IPS-18c (cell line): ENCODE measurements at regions not wholly inside any gene's neighbourhood (a gene's known extent, or its start where the extent isn't known, plus 50 kb on each side); places are given as distances from the start of the nearest gene placed in this dataset.

Experiments used
- H3K4me3 ChIP-seq: 2 replicates; pipeline ENCODE4 v1.7.0; 2013; ENCODE audit warnings: low read depth, mild to moderate bottlenecking, low read length, moderate library complexity; ENCODE audit not compliant: insufficient read depth
- H3K9me3 ChIP-seq: one replicate; pipeline ENCODE4 v1.6.1; 2013; ENCODE audit warnings: mild to moderate bottlenecking, low read length, moderate library complexity; ENCODE audit not compliant: control insufficient read depth, insufficient read depth

GRCh38 chr3:72147600-72147999 is 362.7 kb upstream of the PROK2 start:
- H3K4me3 ChIP-seq: no peak overlapping the region
- no peaks in the 10 kb centered on the region for H3K9me3 ChIP-seq

GRCh38 chr3:72145506-72146380 is 360.8 kb upstream of the PROK2 start:
- Histone ChIP-seq H3K9me3 (peaks cover 2% of the 10 kb centered on the region), H3K4me3 (no peak overlapping the region)

GRCh38 chr3:72144773-72145505 is 360.0 kb upstream of the PROK2 start:
- H3K4me3 ChIP-seq: no peak overlapping the region
- peaks cover 2% of the 10 kb centered on the region for H3K9me3 ChIP-seq

GRCh38 chr3:72143966-72144717 is 359.2 kb upstream of the PROK2 start:
- Histone ChIP-seq H3K9me3 (peaks cover 2% of the 10 kb centered on the region), H3K4me3 (no peak overlapping the region)

GRCh38 chr3:72143322-72143721 is 358.4 kb upstream of the PROK2 start:
- Histone ChIP-seq H3K9me3 (peaks cover 2% of the 10 kb centered on the region), H3K4me3 (no peak overlapping the region)

DNA sequence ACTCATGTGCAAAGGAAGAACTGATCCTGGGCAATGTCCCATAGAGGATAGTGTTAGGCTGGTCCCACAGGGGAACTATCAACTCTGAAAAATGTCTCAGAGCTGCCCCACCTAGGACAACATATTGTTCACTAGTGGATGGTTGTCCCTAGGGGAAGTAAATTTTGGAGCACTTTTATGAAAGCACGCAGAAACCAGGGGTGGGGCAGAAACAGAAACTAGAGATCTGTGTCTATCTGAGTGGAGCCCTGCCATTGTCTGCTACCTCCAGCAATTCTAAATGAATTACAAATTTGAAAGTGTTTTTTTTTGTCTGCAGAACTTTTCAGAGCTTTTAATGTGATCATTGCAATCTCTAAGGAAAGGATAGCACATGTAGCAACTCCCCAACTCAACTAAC is 357.1 kb upstream of the PROK2 start:
- no peak overlapping the region for H3K4me3 ChIP-seq
- H3K9me3 ChIP-seq: peaks cover 2% of the 10 kb centered on the region

- Histone ChIP-seq H3K9me3 (peaks cover 2% of the 10 kb centered on the region), H3K4me3 (no peak overlapping the region)
Observed at GRCh38 chr3:72141264-72141663, 356.3 kb upstream of the PROK2 start.

DNA sequence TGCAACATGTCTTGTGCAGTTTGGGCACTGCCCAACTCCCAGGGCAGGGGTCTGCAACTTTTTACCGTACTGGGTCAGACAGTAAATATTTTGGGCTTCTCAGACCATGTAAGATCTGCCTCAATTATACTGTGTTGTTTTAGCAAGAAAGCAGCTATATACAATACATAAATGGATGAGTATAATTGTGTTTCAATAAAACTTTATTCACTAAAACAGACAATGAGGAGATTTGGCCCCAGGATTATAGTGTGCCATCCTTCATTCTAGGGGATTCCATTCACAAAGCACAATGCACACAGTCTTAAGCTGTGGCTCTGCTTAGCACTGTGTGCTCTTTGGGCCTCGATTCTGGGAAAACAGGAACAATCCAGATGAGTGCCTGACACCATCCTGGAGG is 354.4 kb upstream of the PROK2 start:
- Histone ChIP-seq H3K4me3 (no peak overlapping the region), H3K9me3 (peaks cover 2% of the 10 kb centered on the region)

DNA sequence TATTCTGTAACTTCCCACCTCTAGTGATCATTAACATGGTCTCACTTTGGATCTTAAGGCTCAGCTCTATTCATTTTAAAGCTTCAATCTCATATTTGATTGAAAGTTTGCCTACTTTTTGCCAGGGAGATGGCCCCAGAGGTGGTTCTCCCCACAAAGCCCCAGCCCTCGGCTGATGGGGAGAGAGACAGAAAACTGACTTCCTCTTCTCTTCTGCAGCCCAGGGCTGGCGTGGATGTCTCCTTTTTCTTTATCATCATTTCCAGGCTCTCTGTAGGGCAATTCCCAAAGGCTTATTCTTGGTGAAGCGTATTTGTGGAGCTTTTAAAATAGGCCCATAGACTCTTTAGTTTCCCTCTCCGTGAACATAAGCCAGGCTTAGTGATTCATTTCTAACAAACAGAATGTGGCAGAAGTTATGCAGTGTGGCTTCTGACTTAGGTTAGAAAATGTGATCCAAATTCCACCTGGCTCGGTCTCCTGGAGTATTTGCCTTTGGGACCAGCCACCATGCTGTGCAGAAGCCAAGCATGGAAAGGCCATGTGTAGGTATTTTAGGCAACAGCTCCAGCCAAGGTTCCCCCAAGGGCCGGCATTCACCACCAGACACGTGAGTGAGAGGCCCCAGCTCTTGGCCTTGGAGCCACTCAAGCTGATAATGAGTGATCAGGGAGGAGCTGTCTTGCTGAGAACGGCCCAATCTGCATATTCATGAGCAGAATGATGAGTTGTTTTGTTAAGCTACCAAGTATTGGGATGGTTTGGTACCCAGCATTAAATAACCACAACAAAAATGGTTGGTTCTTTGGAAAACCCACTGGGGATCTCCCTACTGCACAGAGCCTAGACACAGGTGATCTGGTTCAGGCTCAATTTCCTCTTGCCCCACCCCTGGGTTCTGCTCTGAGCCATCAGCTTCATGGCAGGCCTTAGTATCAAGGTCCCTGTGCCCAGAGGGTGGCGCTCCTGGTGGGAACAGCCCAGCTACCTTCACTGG is 353.2 kb upstream of the PROK2 start:
- Histone ChIP-seq H3K9me3 (peaks cover 2% of the 10 kb centered on the region), H3K4me3 (no peak overlapping the region)

DNA sequence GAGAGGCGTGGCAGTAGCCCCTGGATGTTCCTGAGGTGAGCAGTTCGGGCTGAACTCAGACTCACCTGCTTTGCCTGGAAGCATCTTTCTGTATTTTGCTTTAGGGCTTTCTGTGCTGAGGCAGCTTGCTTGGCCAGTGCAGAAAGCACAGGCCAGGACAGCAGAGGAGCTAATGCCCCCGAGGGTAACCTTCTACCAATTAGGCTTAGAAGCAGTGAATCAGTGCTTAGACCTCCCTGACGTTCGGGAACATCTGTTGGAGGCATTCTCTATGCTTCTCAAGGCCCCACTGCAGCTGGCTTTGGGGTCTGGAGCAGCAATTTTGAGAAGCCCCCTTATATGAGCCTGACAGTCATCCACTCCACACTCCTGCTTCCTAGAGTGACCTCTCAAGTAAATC is 350.7 kb upstream of the PROK2 start:
- Histone ChIP-seq H3K4me3 (no peak overlapping the region), H3K9me3 (no peaks in the 10 kb centered on the region)

DNA sequence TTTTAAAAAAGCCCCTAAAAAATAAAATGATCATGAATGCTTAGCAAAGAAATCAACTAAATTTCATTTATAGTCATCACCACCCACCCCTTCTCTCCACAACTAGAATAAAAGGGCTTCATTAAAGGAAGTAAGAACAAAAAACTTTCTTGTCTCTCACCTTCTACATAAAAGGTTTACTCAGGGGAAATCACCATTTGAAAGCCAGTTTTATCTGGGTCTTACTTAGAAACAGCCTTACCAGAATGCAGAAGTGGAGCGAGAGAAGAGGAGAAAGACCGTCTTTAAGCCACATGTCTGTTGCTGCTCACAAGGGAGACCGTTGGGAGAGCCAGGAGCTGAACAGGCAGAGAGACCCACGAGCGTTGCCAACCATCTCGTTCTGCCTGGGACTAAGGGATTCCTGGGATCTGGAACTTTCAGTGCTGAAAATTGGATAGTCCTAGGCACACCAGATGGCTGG is 350.1 kb upstream of the PROK2 start:
- no peak overlapping the region for H3K4me3 ChIP-seq
- no peaks in the 10 kb centered on the region for H3K9me3 ChIP-seq

DNA sequence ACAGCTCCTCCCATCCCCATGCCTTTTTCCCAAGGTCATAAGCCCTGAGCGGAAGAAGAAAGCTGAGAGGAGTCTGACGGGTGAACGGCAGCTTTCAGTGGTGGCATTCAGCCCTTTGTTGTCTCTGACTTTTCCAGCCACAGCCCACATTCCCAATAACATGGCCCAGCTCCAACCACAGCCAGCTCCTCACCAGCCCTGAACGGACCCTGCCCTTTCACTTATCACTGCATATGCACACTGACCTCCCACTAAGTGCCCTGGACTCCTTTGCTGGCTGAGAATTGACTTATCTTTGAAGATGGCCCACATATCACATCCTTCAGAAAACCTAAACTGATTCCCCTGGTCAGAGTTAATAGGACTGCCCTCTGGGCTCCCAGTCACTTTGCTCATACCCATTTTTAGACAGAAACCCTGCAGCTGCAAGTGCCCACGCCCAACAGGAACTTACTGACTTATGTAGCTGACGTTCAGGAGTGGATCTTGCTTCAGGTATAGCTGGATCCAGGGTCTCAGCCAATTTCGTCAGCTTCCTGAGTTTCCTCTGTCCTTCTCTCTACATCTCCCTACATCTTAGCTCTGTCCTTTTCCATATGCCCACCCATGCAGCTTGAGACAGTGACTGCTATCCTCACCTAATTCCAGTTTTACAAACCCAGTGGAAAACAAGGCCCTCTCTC is 348.5 kb upstream of the PROK2 start:
- no peak overlapping the region for H3K4me3 ChIP-seq
- no peaks in the 10 kb centered on the region for H3K9me3 ChIP-seq

- Histone ChIP-seq H3K9me3 (no peaks in the 10 kb centered on the region), H3K4me3 (no peak overlapping the region)
Observed at GRCh38 chr3:72131899-72132298, 347.0 kb upstream of the PROK2 start.

DNA sequence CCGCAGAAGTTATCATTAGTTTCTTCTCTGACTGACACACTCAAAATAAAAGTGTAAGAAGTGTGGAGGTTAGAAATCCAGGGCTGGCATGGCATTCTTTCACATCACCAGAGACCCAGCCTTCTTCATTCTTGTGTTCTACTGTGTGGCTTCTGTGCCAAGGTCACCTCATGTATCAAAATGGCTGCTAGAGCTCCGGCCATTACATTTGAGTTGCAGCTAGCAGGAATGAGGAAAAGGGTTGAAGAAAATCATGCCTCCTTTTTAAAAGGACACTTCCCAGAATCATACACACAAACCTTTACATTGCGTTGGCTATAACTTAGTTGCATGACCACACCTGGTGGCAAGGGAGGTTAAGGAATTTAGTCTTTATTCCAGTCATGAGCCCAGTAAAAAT is 345.6 kb upstream of the PROK2 start:
- no peak overlapping the region for H3K4me3 ChIP-seq

DNA sequence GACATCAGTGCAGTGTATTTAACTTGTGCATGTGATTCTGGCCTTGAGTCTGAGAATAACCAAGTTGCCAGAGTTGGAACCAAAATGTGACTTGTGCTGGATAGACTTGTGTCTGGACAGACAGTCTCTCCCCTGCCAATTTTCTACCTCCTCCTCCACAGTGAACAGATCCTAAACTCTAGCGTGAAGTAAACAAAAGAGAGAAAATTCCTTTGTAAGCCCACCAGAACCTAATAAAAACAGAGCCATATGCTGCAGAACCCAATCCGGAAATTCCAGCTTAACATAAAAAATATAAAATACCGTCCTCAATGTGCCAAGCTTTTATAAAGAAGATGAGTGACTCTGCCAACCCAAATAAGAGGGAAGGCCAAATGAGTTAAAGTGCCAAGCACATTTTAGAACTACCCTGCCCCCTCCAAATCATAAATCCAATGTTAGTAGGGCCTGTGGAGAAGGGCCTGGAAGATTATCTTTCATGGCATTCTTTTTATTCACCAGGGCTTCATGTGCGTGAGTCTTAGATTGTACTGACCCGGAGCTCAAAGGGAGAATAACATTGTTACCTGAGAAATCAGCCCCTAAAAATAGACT is 344.6 kb upstream of the PROK2 start:
- no peaks in the 10 kb centered on the region for H3K9me3 ChIP-seq
- no peak overlapping the region for H3K4me3 ChIP-seq

More for the DNA sequence above, 345.6 kb upstream of the PROK2 start:
- no peaks in the 10 kb centered on the region for H3K9me3 ChIP-seq

- H3K9me3 ChIP-seq: no peaks in the 10 kb centered on the region
- no peak overlapping the region for H3K4me3 ChIP-seq
Observed at GRCh38 chr3:72128921-72129320, 344.0 kb upstream of the PROK2 start.
